DMS53 treated with DMSO at 0.1 percent for 48 hours (cell line): ENCODE measurements at regions not wholly inside any gene's neighbourhood (a gene's known extent, or its start where the extent isn't known, plus 50 kb on each side); places are given as distances from the start of the nearest gene placed in this dataset.
"Not testable (repeated sequence)": the region's sequence is repeated elsewhere in the genome, so short reads cannot be mapped to it uniquely, and the experiment has no call there.

Experiments
- DNase-seq: peaks from one replicate; lab custom pipeline; 2025; ENCODE audit not compliant: unreplicated experiment; lab: John Stamatoyannopoulos, UW

- DNase-seq: not testable (repeated sequence)
Observed at GRCh38 chr7:142575351-142575750, 173.9 kb upstream of the PRSS1 start.

GRCh38 chr7:142571581-142571980 lies 177.7 kb upstream of the PRSS1 start:
- no peak for DNase-seq

- no peak for DNase-seq
Observed at GRCh38 chr7:142569851-142570250, 179.4 kb upstream of the PRSS1 start.

- no peak for DNase-seq
Observed at GRCh38 chr7:142568435-142569097, 180.7 kb upstream of the PRSS1 start.

GRCh38 chr7:142567201-142568075 lies 181.8 kb upstream of the PRSS1 start:
- no peak for DNase-seq

GRCh38 chr7:142566271-142566670 lies 183.0 kb upstream of the PRSS1 start:
- DNase-seq: no peak

GRCh38 chr7:142564125-142564524 lies 185.1 kb upstream of the PRSS1 start:
- not testable (repeated sequence) for DNase-seq

GRCh38 chr7:142563470-142563869 lies 185.8 kb upstream of the PRSS1 start:
- DNase-seq: no peak

GRCh38 chr7:142562688-142563087 lies 186.6 kb upstream of the PRSS1 start:
- DNase-seq: no peak

- not testable (repeated sequence) for DNase-seq
Observed at GRCh38 chr7:142561396-142561795, 187.9 kb upstream of the PRSS1 start.

GRCh38 chr7:142560770-142561169 lies 188.5 kb upstream of the PRSS1 start:
- DNase-seq: not testable (repeated sequence)

GRCh38 chr7:142560166-142560565 lies 189.1 kb upstream of the PRSS1 start:
- no peak for DNase-seq

GRCh38 chr7:142557971-142558582 lies 191.2 kb upstream of the PRSS1 start:
- DNase-seq: no peak

GRCh38 chr7:142556740-142557139 lies 192.5 kb upstream of the PRSS1 start:
- no peak for DNase-seq

- no peak for DNase-seq
Observed at GRCh38 chr7:142554560-142555532, 194.4 kb upstream of the PRSS1 start.

- DNase-seq: no peak
Observed at GRCh38 chr7:142553216-142553615, 196.1 kb upstream of the PRSS1 start.

GRCh38 chr7:142548978-142549377 lies 200.3 kb upstream of the PRSS1 start:
- no peak for DNase-seq

- no peak for DNase-seq
Observed at GRCh38 chr7:142546452-142546851, 202.8 kb upstream of the PRSS1 start.

- DNase-seq: no peak
Observed at GRCh38 chr7:142542942-142543341, 206.3 kb upstream of the PRSS1 start.

- no peak for DNase-seq
Observed at GRCh38 chr7:142542105-142542504, 207.2 kb upstream of the PRSS1 start.

- no peak for DNase-seq
Observed at GRCh38 chr7:142540371-142540770, 208.9 kb upstream of the PRSS1 start.
